HG02973 (cell line): ENCODE measurements at regions not wholly inside any gene's neighbourhood (a gene's known extent, or its start where the extent isn't known, plus 50 kb on each side); places are given as distances from the start of the nearest gene placed in this dataset.

Experiments used
- ATAC-seq: cut with Tn5 transposase; IDR thresholded peaks from one replicate; pipeline ENCODE4 v1.9.1; 2021; ENCODE audit warnings: moderate library complexity; ENCODE audit not compliant: unreplicated experiment

GRCh38 chrY:8202837-8203236 lies 1134.4 kb upstream of the TSPY4 start:
- ATAC-seq: no peak

GRCh38 chrY:8241144-8241543 lies 1096.1 kb upstream of the TSPY4 start:
- ATAC-seq: no peak

GRCh38 chrY:8273807-8274206 lies 1063.5 kb upstream of the TSPY4 start:
- no peak for ATAC-seq

GRCh38 chrY:8305021-8305420 lies 1032.2 kb upstream of the TSPY4 start:
- no peak for ATAC-seq

- no peak for ATAC-seq
These were observed 1013.2 kb upstream of the TSPY4 start for GRCh38 chrY:8324113-8324512.

- ATAC-seq: no peak
These were observed 1010.3 kb upstream of the TSPY4 start for GRCh38 chrY:8326944-8327343.

- no peak for ATAC-seq
These were observed 1009.4 kb upstream of the TSPY4 start for GRCh38 chrY:8327708-8328354.

- ATAC-seq: no peak
These were observed 1007.8 kb upstream of the TSPY4 start for GRCh38 chrY:8329431-8329830.

- ATAC-seq: no peak
These were observed 1007.3 kb upstream of the TSPY4 start for GRCh38 chrY:8329929-8330328.

GRCh38 chrY:8333328-8333727 lies 1003.9 kb upstream of the TSPY4 start:
- ATAC-seq: no peak

GRCh38 chrY:8335299-8335835 lies 1001.9 kb upstream of the TSPY4 start:
- ATAC-seq: no peak

GRCh38 chrY:8336112-8336774 lies 1001.0 kb upstream of the TSPY4 start:
- no peak for ATAC-seq

- ATAC-seq: no peak
These were observed 996.3 kb upstream of the TSPY4 start for GRCh38 chrY:8341000-8341399.

- no peak for ATAC-seq
These were observed 995.1 kb upstream of the TSPY4 start for GRCh38 chrY:8342173-8342572.

GRCh38 chrY:8351241-8351640 lies 986.0 kb upstream of the TSPY4 start:
- ATAC-seq: no peak

GRCh38 chrY:8352201-8352600 lies 985.1 kb upstream of the TSPY4 start:
- no peak for ATAC-seq

GRCh38 chrY:8358161-8358560 lies 979.1 kb upstream of the TSPY4 start:
- no peak for ATAC-seq

GRCh38 chrY:8361715-8362114 lies 975.5 kb upstream of the TSPY4 start:
- ATAC-seq: no peak

- no peak for ATAC-seq
These were observed 959.8 kb upstream of the TSPY4 start for GRCh38 chrY:8377491-8377890.

GRCh38 chrY:8379800-8380199 lies 957.5 kb upstream of the TSPY4 start:
- no peak for ATAC-seq

- ATAC-seq: peak; percentile 88
These were observed 955.8 kb upstream of the TSPY4 start for GRCh38 chrY:8381425-8381824.

GRCh38 chrY:8386053-8386452 lies 951.2 kb upstream of the TSPY4 start:
- no peak for ATAC-seq

GRCh38 chrY:8388512-8388911 lies 948.8 kb upstream of the TSPY4 start:
- ATAC-seq: no peak
